CD4-positive, alpha-beta memory T cell (primary cell): ENCODE measurements at regions not wholly inside any gene's neighbourhood (a gene's known extent, or its start where the extent isn't known, plus 50 kb on each side); places are given as distances from the start of the nearest gene placed in this dataset.

Source experiments
- CTCF ChIA-PET: fragments of 350-600 bp; sonication (Branson Sonifier 250); formaldehyde crosslinking; loops from one replicate; lab custom pipeline; 2021; ENCODE audit warnings: inconsistent platforms; ENCODE audit not compliant: partially characterized antibody; lab: Charles Lee
- POLR2A ChIA-PET: fragments of 350-600 bp; sonication (Branson Sonifier 250); formaldehyde crosslinking; loops from one replicate; lab custom pipeline; 2021; ENCODE audit not compliant: partially characterized antibody; lab: Charles Lee
- DNase-seq, 5 donors: peaks; one replicate each; pipeline versions ENCODE4 v3.0.0 to v3.0.0-alpha.2; 2020 to 2022; ENCODE audit warnings: mixed read lengths in 1 of 5
- H3K27ac ChIP-seq: one replicate; pipeline ENCODE4 v1.7.0; 2013; ENCODE audit warnings: low read depth, low read length
- H3K27me3 ChIP-seq: 2 replicates; pipeline ENCODE4 v1.7.0; 2013; ENCODE audit warnings: mild to moderate bottlenecking, low read length, moderate library complexity; ENCODE audit not compliant: insufficient read depth
- H3K36me3 ChIP-seq: 2 replicates; pipeline ENCODE4 v1.7.0; 2013; ENCODE audit warnings: mild to moderate bottlenecking, low read length, moderate library complexity; ENCODE audit not compliant: insufficient read depth
- H3K4me1 ChIP-seq: 2 replicates; pipeline ENCODE4 v1.7.0; 2013; ENCODE audit warnings: mild to moderate bottlenecking, low read length, moderate library complexity; ENCODE audit not compliant: insufficient read depth
- H3K4me3 ChIP-seq, 2 donors: one replicate each; pipeline ENCODE4 v1.7.0; 2013; ENCODE audit warnings: low read length in 2 of 2, mild to moderate bottlenecking in 1 of 2
- H3K9me3 ChIP-seq, 2 donors: one replicate each; pipeline ENCODE4 v1.7.0; 2013; ENCODE audit warnings: low read length in 2 of 2, control low read depth in 1 of 2; ENCODE audit not compliant: control insufficient read depth in 1 of 2
- H3K27ac Mint-ChIP-seq, 7 donors: one replicate each; pipeline ENCODE4 v1.8.0; 2020 to 2021; ENCODE audit warnings: mixed read lengths in 7 of 7, mild to moderate bottlenecking in 6 of 7, inconsistent platforms in 3 of 7, moderate library complexity in 3 of 7
- H3K27me3 Mint-ChIP-seq, 2 donors: one replicate each; pipeline ENCODE4 v1.8.0; 2020 to 2021; ENCODE audit warnings: mixed read lengths in 2 of 2
- H3K36me3 Mint-ChIP-seq, 2 donors: one replicate each; pipeline ENCODE4 v1.8.0; 2020 to 2021; ENCODE audit warnings: mixed read lengths in 2 of 2, inconsistent platforms in 1 of 2, mild to moderate bottlenecking in 1 of 2
- H3K4me1 Mint-ChIP-seq, 4 donors: one replicate each; pipeline ENCODE4 v1.8.0; 2020 to 2021; ENCODE audit warnings: mixed read lengths in 4 of 4, mild to moderate bottlenecking in 1 of 4
- H3K4me3 Mint-ChIP-seq, 8 donors: one replicate each; pipeline ENCODE4 v1.8.0; 2020 to 2021; ENCODE audit warnings: mixed read lengths in 8 of 8, mild to moderate bottlenecking in 7 of 8, moderate library complexity in 6 of 8, inconsistent platforms in 3 of 8
- H3K9me3 Mint-ChIP-seq, 8 donors: one replicate each; pipeline ENCODE4 v1.8.0; 2020 to 2021; ENCODE audit warnings: mixed read lengths in 8 of 8, mild to moderate bottlenecking in 5 of 8, inconsistent platforms in 3 of 8, moderate library complexity in 1 of 8
- intact Hi-C: fragments of 100-400 bp; cut with micrococcal nuclease; formaldehyde crosslinking; loops from one replicate; pipeline ENCODE4 v1.15.1; 2023

DNA sequence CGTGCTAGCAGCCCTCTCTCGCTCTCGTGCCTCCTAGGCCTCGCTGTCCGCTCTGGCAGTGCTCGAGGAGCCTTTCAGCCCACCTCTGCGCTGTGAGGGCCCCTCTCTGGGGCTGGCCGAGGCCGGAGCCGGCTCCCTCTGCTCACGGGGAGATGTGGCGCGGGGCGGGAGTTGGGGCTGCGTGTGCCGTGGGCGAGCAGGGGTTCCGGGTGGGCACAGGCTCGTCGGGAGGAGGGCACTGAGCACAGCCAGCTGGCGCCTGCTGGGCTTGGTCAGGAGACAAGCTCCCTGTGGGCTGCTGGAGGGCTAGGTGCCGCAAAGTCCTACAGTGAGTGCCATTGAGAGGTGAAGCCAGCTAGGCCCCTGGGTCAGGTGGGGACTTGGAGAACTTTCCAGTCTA is 994.5 kb downstream of the C4orf33 start:
- ChIA-PET POLR2A (no interaction called here), CTCF (no interaction called here)
- H3K4me1 Mint-ChIP-seq = no peaks in the 10 kb centered on the region
- H3K27ac Mint-ChIP-seq = no peak overlapping the region
- Histone ChIP-seq H3K4me1 (no peaks in the 10 kb centered on the region), H3K36me3 (no peaks in the 10 kb centered on the region), H3K27me3 (no peaks in the 10 kb centered on the region), H3K27ac (no peak overlapping the region), H3K4me3 (no peak overlapping the region), H3K9me3 (no peaks in the 10 kb centered on the region)
- peaks cover 0 to 8% (median 2%) of the 10 kb centered on the region in 8 donors for H3K9me3 Mint-ChIP-seq
- H3K27me3 Mint-ChIP-seq = no peaks in the 10 kb centered on the region
- no peak overlapping the region for H3K4me3 Mint-ChIP-seq
- no peaks in the 10 kb centered on the region for H3K36me3 Mint-ChIP-seq
- no peak for DNase-seq
- intact Hi-C loops = no loop called here

DNA sequence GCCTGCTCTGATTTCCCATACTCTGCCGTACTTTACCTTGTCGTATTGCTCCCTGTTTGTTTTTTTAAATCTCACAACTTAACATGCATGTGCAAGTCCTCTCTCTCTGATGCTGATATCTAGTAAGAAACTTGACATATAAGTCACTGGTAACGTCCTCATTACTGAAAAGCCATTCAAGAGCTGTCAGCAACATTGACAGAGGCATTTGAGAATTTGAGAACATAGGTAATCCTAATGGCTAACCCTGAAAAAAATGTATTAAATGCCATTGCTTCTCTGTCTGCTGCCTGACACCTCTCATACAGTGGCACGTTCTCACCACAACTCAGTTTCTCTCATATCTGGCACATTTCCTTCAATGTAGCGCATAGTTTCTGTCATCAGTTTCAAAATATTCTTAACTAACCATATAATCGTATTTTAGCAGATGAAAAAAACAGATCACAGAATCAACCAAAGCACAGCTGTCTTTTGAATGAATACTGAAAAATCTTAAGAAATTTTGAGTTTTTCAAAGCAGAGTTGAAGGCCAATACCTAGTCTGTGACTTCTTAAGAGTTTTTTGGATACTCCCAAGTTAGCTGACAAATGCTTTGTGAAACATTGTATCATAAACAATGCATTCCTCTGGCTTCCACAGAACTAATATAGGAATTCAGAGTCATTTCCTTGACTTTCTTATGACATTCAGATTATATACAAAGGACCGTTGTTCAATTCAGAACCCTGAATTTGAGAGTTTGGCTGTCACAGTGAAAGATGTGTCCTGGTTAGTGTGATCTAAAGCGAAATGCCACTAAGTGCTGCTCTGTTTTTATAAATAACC is 996.4 kb downstream of the C4orf33 start:
- Mint-ChIP-seq H3K4me3 (no peak overlapping the region), H3K9me3 (peaks cover 0 to 8% (median 2%) of the 10 kb centered on the region in 8 donors), H3K36me3 (no peaks in the 10 kb centered on the region), H3K27me3 (no peaks in the 10 kb centered on the region), H3K27ac (no peak overlapping the region), H3K4me1 (no peaks in the 10 kb centered on the region)
- Histone ChIP-seq H3K27me3 (no peaks in the 10 kb centered on the region), H3K27ac (no peak overlapping the region), H3K9me3 (no peaks in the 10 kb centered on the region), H3K36me3 (no peaks in the 10 kb centered on the region), H3K4me1 (no peaks in the 10 kb centered on the region), H3K4me3 (no peak overlapping the region)
- no peak for DNase-seq
- ChIA-PET CTCF (no interaction called here), POLR2A (no interaction called here)
- intact Hi-C loops = no loop called here

DNA sequence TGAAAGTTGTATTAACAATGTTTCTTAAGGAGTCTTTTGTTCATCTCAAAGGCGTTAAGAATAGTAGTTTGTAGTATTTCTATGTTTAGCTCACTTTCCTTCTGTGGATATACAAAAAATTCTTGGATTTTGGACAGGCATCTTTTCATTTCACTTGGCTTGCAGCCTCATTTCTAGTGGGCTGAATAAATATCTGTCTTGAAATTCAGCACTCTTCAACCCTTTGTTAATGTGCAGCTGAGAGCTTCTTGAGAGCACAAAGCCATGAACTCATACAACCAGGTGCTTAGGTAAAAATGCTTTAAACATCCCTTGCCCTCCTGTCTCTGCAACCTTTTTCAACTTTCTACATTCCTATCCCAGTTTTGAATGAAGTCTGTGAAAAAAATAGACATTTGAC is 1003.2 kb downstream of the C4orf33 start:
- no peaks in the 10 kb centered on the region for H3K4me1 Mint-ChIP-seq

DNA sequence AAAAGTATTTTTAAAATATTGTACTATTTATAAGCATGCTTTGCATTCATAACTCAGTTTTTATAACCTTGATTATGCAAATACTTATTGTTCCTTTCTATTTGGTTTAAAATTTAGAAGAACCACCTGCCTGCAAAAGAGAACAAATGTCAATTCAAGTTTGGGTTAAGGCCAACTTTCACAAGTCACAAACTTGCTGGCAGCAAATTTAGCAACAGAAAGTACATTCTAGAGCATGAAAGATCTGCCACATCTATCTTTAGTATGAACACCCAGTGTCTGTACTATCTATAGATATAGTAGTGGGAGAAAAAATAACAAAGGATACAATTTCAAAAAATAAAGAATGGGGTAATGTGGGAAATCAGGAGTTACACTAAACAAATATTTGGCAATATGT is 1014.2 kb downstream of the C4orf33 start:
- H3K9me3 Mint-ChIP-seq = peaks cover 0 to 23% (median 3%) of the 10 kb centered on the region in 8 donors
- no peaks in the 10 kb centered on the region for H3K36me3 Mint-ChIP-seq
- POLR2A ChIA-PET = no interaction called here
- H3K4me1 ChIP-seq = no peaks in the 10 kb centered on the region
- no peaks in the 10 kb centered on the region for H3K27me3 Mint-ChIP-seq
- H3K27me3 ChIP-seq = no peaks in the 10 kb centered on the region
- H3K27ac ChIP-seq = no peak overlapping the region
- H3K9me3 ChIP-seq = no peaks in the 10 kb centered on the region
- no peaks in the 10 kb centered on the region for H3K4me1 Mint-ChIP-seq
- CTCF ChIA-PET = no interaction called here
- no peak overlapping the region for H3K27ac Mint-ChIP-seq
- intact Hi-C loops = no loop called here
- H3K36me3 ChIP-seq = no peaks in the 10 kb centered on the region
- no peak overlapping the region for H3K4me3 Mint-ChIP-seq
- H3K4me3 ChIP-seq = no peak overlapping the region
- no peak for DNase-seq

More for the DNA sequence above, 1003.2 kb downstream of the C4orf33 start:
- H3K4me3 Mint-ChIP-seq = no peak overlapping the region
- intact Hi-C loops = no loop called here
- no peaks in the 10 kb centered on the region for H3K36me3 ChIP-seq
- POLR2A ChIA-PET = no interaction called here
- no peaks in the 10 kb centered on the region for H3K36me3 Mint-ChIP-seq
- no peaks in the 10 kb centered on the region for H3K9me3 ChIP-seq
- H3K4me1 ChIP-seq = no peaks in the 10 kb centered on the region
- H3K9me3 Mint-ChIP-seq = peaks cover 0 to 3% (median 0%) of the 10 kb centered on the region in 8 donors
- H3K4me3 ChIP-seq = no peak overlapping the region
- no peaks in the 10 kb centered on the region for H3K27me3 ChIP-seq
- no peak for DNase-seq
- H3K27ac ChIP-seq = no peak overlapping the region
- no peaks in the 10 kb centered on the region for H3K27me3 Mint-ChIP-seq
- H3K27ac Mint-ChIP-seq = no peak overlapping the region
- CTCF ChIA-PET = no interaction called here

DNA sequence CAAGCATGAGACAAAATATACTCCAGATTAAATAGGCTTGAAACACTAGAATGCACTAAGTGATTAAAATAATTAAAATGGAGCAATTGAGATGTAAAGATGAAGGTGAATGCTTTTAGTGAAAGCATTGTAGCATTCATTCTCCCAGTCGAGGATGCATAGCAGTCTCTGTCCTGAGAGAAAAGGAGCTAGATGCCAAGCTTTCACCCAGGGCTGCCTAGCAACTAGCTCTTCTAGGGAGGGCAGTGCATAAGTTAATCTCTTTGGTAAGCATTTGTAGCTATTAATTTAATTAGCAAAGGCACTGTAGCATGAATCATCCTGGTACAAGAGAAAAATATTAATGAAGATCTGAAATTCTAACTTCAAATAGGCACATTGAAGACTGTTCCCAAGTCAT is 1014.8 kb downstream of the C4orf33 start:
- H3K27ac ChIP-seq = no peak overlapping the region
- Mint-ChIP-seq H3K27ac (no peak overlapping the region), H3K9me3 (peaks cover 0 to 23% (median 3%) of the 10 kb centered on the region in 8 donors), H3K36me3 (no peaks in the 10 kb centered on the region), H3K4me3 (no peak overlapping the region), H3K4me1 (no peaks in the 10 kb centered on the region), H3K27me3 (no peaks in the 10 kb centered on the region)
- no peaks in the 10 kb centered on the region for H3K9me3 ChIP-seq
- no peak for DNase-seq
- ChIA-PET POLR2A (no interaction called here), CTCF (no interaction called here)
- no peaks in the 10 kb centered on the region for H3K27me3 ChIP-seq
- H3K4me1 ChIP-seq = no peaks in the 10 kb centered on the region
- intact Hi-C loops = no loop called here
- no peak overlapping the region for H3K4me3 ChIP-seq
- no peaks in the 10 kb centered on the region for H3K36me3 ChIP-seq

DNA sequence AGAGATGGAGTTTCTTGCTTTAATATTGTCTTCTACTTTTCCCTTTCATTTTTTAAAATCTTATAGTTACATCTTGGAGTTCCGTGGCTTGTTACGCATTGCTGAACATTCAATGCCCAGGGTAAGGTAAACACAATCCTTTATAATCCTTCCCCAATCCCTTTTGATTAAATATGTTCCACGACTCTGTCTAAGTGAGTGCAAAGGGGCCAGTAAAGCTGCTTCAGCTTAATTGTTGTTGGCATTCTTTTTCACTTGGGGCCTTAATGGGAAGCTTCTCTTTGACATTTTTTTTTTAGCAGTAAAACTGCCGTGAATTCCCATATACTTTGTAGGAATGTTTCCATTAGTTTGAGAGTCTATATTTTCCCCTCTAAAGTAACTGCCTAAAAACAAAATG is 1028.1 kb downstream of the C4orf33 start:
- Histone ChIP-seq H3K4me1 (no peaks in the 10 kb centered on the region), H3K9me3 (no peaks in the 10 kb centered on the region), H3K27me3 (no peaks in the 10 kb centered on the region), H3K4me3 (no peak overlapping the region), H3K27ac (no peak overlapping the region), H3K36me3 (no peaks in the 10 kb centered on the region)
- H3K27me3 Mint-ChIP-seq = no peaks in the 10 kb centered on the region
- no peaks in the 10 kb centered on the region for H3K4me1 Mint-ChIP-seq
- CTCF ChIA-PET = no interaction called here
- peaks cover 0 to 12% (median 4%) of the 10 kb centered on the region in 8 donors for H3K9me3 Mint-ChIP-seq
- intact Hi-C loops = no loop called here
- no peaks in the 10 kb centered on the region for H3K36me3 Mint-ChIP-seq
- POLR2A ChIA-PET = no interaction called here
- H3K27ac Mint-ChIP-seq = no peak overlapping the region
- no peak overlapping the region for H3K4me3 Mint-ChIP-seq
- no peak for DNase-seq

DNA sequence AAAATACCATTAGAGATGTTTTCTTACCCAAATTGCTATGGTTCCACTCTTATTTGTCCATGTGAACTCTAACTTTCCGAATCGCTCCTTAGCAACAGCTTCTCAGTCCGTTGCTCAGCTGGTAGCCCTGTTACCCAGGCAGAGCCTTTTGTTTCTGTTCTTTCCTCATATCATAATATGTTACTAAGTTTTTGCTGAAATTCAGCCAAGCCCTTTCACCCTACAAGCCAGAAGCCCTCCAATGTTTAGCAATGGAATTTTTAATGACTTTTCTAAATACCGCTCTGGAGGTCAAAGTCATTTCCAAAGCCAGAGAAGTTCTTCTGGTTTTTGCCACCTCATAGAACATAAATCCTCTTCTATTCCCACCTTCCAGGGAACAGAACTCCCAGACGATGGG is 1029.5 kb downstream of the C4orf33 start:
- ChIA-PET CTCF (no interaction called here), POLR2A (no interaction called here)
- Mint-ChIP-seq H3K4me3 (no peak overlapping the region), H3K36me3 (no peaks in the 10 kb centered on the region), H3K27ac (no peak overlapping the region), H3K27me3 (no peaks in the 10 kb centered on the region), H3K9me3 (peaks cover 0 to 16% (median 4%) of the 10 kb centered on the region in 8 donors), H3K4me1 (no peaks in the 10 kb centered on the region)
- no peak for DNase-seq
- Histone ChIP-seq H3K36me3 (no peaks in the 10 kb centered on the region), H3K4me1 (no peaks in the 10 kb centered on the region), H3K27ac (no peak overlapping the region), H3K4me3 (no peak overlapping the region), H3K9me3 (no peaks in the 10 kb centered on the region), H3K27me3 (no peaks in the 10 kb centered on the region)
- intact Hi-C loops = no loop called here
